Pancreas (tissue), 10 donors: ENCODE measurements at regions not wholly inside any gene's neighbourhood (a gene's known extent, or its start where the extent isn't known, plus 50 kb on each side); places are given as distances from the start of the nearest gene placed in this dataset.

ENCODE experiments used
- ATAC-seq, 4 donors: fragments of 200-7000 bp; cut with Tn5 transposase; one replicate each; pipeline versions ENCODE4 v1.8.0 to v1.9.1; 2020; ENCODE audit warnings: mild to moderate bottlenecking in 4 of 4, moderate library complexity in 4 of 4
- DNase-seq, 6 donors: peaks; one replicate each; pipeline ENCODE4 v3.0.0-alpha.2; 2020
- FAIRE-seq: peaks from 2 replicates; lab custom pipeline; 2012; peaks lifted over from hg19 to GRCh38; lab: Jason Lieb, UNC
- H3K27ac ChIP-seq, 4 donors: fragments of 200-600 bp; sonication (generic); 1 replicate in 3 of 4; 2 replicates in 1 of 4; pipeline versions ENCODE4 v1.5.0 to v1.8.0; 2020
- H3K27me3 ChIP-seq, 4 donors: fragments of 200-600 bp; one replicate each; pipeline ENCODE4 v1.8.0; 2021
- H3K36me3 ChIP-seq, 3 donors: fragments of 200-600 bp; sonication (generic) in 1 of 3; one replicate each; pipeline versions ENCODE4 v1.5.0 to v1.8.0; 2020 to 2021
- H3K4me1 ChIP-seq, 3 donors: fragments of 200-600 bp; one replicate each; pipeline ENCODE4 v1.8.0; 2021
- H3K4me3 ChIP-seq, 4 donors: fragments of 200-600 bp; sonication (generic) in 2 of 4; one replicate each; pipeline versions ENCODE4 v1.5.0 to v1.8.0; 2020 to 2021
- H3K9me3 ChIP-seq, 4 donors: fragments of 200-600 bp; one replicate each; pipeline ENCODE4 v1.8.0; 2021
- CTCF ChIP-seq, 4 donors: fragments of 200-600 bp; sonication (generic) in 3 of 4; IDR thresholded peaks; one replicate each; pipeline versions ENCODE4 v1.5.0 to v1.8.0; 2021; ENCODE audit warnings: antibody characterized with exemption in 4 of 4
- WGBS, 2 donors: extraction: QIAGEN DNeasy Blood & Tissue Kit; methylation state at CpG; one replicate each; pipeline ENCODE4 v1.1.7; 2013; 5-methylcytosine and 5-hydroxymethylcytosine counted together
- intact Hi-C, 3 donors: fragments of 100-400 bp; cut with DNase I; formaldehyde crosslinking; loops; one replicate each; pipeline versions ENCODE4 v1.11.1 to v1.14.2; 2022
- donor health status: healthy with polysubstance abuse.
- donor health status: DM: no; HTN: no; CAD: no; lungs with moderate emphysema.
- donor health status: DM: no; HTN: no; CAD: no.
- donor health status: control.
- donor health status: control.
- donor health status: Bipolar disorder and iron deficiency.
- donor health status: DM: yes; HTN: yes; CAD: no.
- donor health status: DM: no; HTN: no; CAD: no.
- donor health status: DM: no; HTN: no; CAD: no.
- donor health status: DM: yes; HTN: yes; CAD: no.

GRCh38 chr10:83725567-83725966 is 413.7 kb upstream of the GHITM start:
- Histone ChIP-seq H3K9me3 (no peaks in the 10 kb centered on the region), H3K4me3 (no peak overlapping the region), H3K4me1 (no peaks in the 10 kb centered on the region), H3K36me3 (no peaks in the 10 kb centered on the region), H3K27ac (no peak overlapping the region), H3K27me3 (no peaks in the 10 kb centered on the region)
- DNase-seq (no peak), FAIRE-seq (no peak), ATAC-seq (no peak)
- no peak for TF ChIP-seq CTCF (IDR thresholded peaks at IDR 0.05)
- WGBS, 2 donors = 34 to 41% methylated on average over 1 of the region's 1 CpG
- intact Hi-C loops = no loop called here

- H3K4me3 ChIP-seq = no peak overlapping the region
- H3K27me3 ChIP-seq = no peaks in the 10 kb centered on the region
- intact Hi-C loops = no loop called here
- ATAC-seq (no peak), DNase-seq (no peak), FAIRE-seq (no peak)
- no peaks in the 10 kb centered on the region for H3K4me1 ChIP-seq
- no peak for TF ChIP-seq CTCF (IDR thresholded peaks at IDR 0.05)
- no peak overlapping the region for H3K27ac ChIP-seq
- no peaks in the 10 kb centered on the region for H3K36me3 ChIP-seq
- no peaks in the 10 kb centered on the region for H3K9me3 ChIP-seq
Observed at GRCh38 chr10:83734278-83734677, 405.0 kb upstream of the GHITM start.

GRCh38 chr10:83736008-83736407 is 403.3 kb upstream of the GHITM start:
- no peaks in the 10 kb centered on the region for H3K27me3 ChIP-seq
- H3K9me3 ChIP-seq = no peaks in the 10 kb centered on the region
- no peaks in the 10 kb centered on the region for H3K36me3 ChIP-seq
- H3K4me1 ChIP-seq = no peaks in the 10 kb centered on the region
- no peak for FAIRE-seq
- no peak overlapping the region for H3K4me3 ChIP-seq
- WGBS, 2 donors = 33 to 62% methylated on average over 1 of the region's 1 CpG
- no peak for TF ChIP-seq CTCF (IDR thresholded peaks at IDR 0.05)
- no peak for DNase-seq
- no peak overlapping the region for H3K27ac ChIP-seq
- no peak for ATAC-seq
- intact Hi-C loops = no loop called here

- no peak for DNase-seq
- H3K9me3 ChIP-seq = no peaks in the 10 kb centered on the region
- FAIRE-seq = no peak
- no peaks in the 10 kb centered on the region for H3K36me3 ChIP-seq
- H3K27me3 ChIP-seq = no peaks in the 10 kb centered on the region
- H3K4me1 ChIP-seq = no peaks in the 10 kb centered on the region
- TF ChIP-seq CTCF (IDR thresholded peaks at IDR 0.05) = no peak
- no peak for ATAC-seq
- intact Hi-C loops = no loop called here
- H3K4me3 ChIP-seq = no peak overlapping the region
- H3K27ac ChIP-seq = no peak overlapping the region
Observed at GRCh38 chr10:83750604-83751003, 388.7 kb upstream of the GHITM start.

- Histone ChIP-seq H3K4me3 (no peak overlapping the region), H3K9me3 (no peaks in the 10 kb centered on the region), H3K27me3 (no peaks in the 10 kb centered on the region), H3K36me3 (no peaks in the 10 kb centered on the region), H3K4me1 (no peaks in the 10 kb centered on the region), H3K27ac (no peak overlapping the region)
- intact Hi-C loops = no loop called here
- 70 to 94% methylated on average over 2 of the region's 2 CpGs for WGBS, 2 donors
- DNase-seq = no peak
- FAIRE-seq = no peak
- TF ChIP-seq CTCF (IDR thresholded peaks at IDR 0.05) = no peak
- ATAC-seq = no peak
Observed at GRCh38 chr10:83753490-83753889, 385.8 kb upstream of the GHITM start.
